Vagina (tissue), 2 donors: ENCODE measurements at regions not wholly inside any gene's neighbourhood (a gene's known extent, or its start where the extent isn't known, plus 50 kb on each side); places are given as distances from the start of the nearest gene placed in this dataset.

Experiments used
- DNase-seq, 2 donors: peaks; one replicate each; pipeline ENCODE4 v3.0.0-alpha.2; 2017; ENCODE audit errors: extremely low spot score in 2 of 2
- H3K27ac ChIP-seq: fragments of 200-600 bp; sonication (generic); one replicate; pipeline ENCODE4 v1.5.1; 2019
- H3K27me3 ChIP-seq: fragments of 200-600 bp; sonication (generic); one replicate; pipeline ENCODE4 v1.5.1; 2019
- H3K36me3 ChIP-seq, 2 donors: fragments of 200-600 bp; sonication (generic); one replicate each; pipeline ENCODE4 v1.5.1; 2017 to 2019
- H3K4me1 ChIP-seq: fragments of 200-600 bp; sonication (generic); one replicate; pipeline ENCODE4 v1.5.1; 2019
- H3K4me3 ChIP-seq, 2 donors: fragments of 200-600 bp; sonication (generic); 1 replicate in 1 of 2; 2 replicates in 1 of 2; pipeline ENCODE4 v1.5.1; 2016 to 2019
- H3K9me3 ChIP-seq: fragments of 200-600 bp; sonication (generic); one replicate; pipeline ENCODE4 v1.5.1; 2019
- CTCF ChIP-seq, 3 experiments: fragments of 450-650 bp in 2 of 3; fragments of 200-600 bp in 1 of 3; sonication (generic) in 1 of 3; IDR thresholded peaks; one replicate each; pipeline ENCODE4 v1.5.1; 2017 to 2019; ENCODE audit warnings: antibody characterized with exemption in 3 of 3, mild to moderate bottlenecking in 2 of 3, moderate library complexity in 2 of 3
- POLR2A ChIP-seq, 2 donors: fragments of 450-650 bp; IDR thresholded peaks; one replicate each; pipeline ENCODE4 v1.6.1; 2017; ENCODE audit warnings: antibody characterized with exemption in 2 of 2, mild to moderate bottlenecking in 2 of 2, moderate library complexity in 2 of 2
- POLR2AphosphoS5 ChIP-seq, 2 donors: sonication (generic); formaldehyde crosslinking; IDR thresholded peaks; one replicate each; pipeline ENCODE4 v1.9.0; 2017; ENCODE audit warnings: antibody characterized with exemption in 2 of 2, mild to moderate bottlenecking in 2 of 2, low read depth in 1 of 2; ENCODE audit not compliant: insufficient read depth in 1 of 2
- intact Hi-C: fragments of 100-400 bp; cut with DNase I; formaldehyde crosslinking; loops from one replicate; pipeline ENCODE4 v1.15.1; 2023

DNA sequence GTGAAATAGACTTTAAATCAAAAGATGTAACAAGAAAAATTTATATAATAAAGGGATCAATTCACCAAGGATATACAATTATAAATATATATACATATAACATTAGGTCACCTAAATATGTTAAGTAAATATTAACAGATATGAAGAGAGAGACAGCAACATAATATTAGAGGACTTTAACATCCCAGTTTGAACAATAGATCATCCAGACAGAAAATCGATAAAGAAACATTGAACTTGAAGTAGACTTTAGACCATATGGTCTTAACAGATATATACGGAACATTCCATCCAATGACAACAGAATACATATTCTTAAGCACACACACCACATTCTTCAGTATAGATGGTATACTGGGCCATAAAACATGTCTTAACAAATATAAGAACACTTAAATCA is 649.6 kb upstream of the SETBP1 start:
- Histone ChIP-seq H3K27ac (no peak overlapping the region), H3K27me3 (no peaks in the 10 kb centered on the region), H3K36me3 (no peaks in the 10 kb centered on the region), H3K4me1 (no peaks in the 10 kb centered on the region), H3K4me3 (no peak overlapping the region), H3K9me3 (no peaks in the 10 kb centered on the region)
- TF ChIP-seq POLR2A (IDR thresholded peaks at IDR 0.05) (no peak), POLR2AphosphoS5 (IDR thresholded peaks at IDR 0.05; ENCODE audit: insufficient read depth in 1 of 2, low read depth in 1 of 2) (no peak), CTCF (IDR thresholded peaks at IDR 0.05) (no peak)
- intact Hi-C loops: no loop called here
- DNase-seq: no peak

GRCh38 chr18:44033144-44033701 is 647.5 kb upstream of the SETBP1 start:
- TF ChIP-seq CTCF (IDR thresholded peaks at IDR 0.05): no peak
- no peak for TF ChIP-seq POLR2AphosphoS5 (IDR thresholded peaks at IDR 0.05; ENCODE audit: insufficient read depth in 1 of 2, low read depth in 1 of 2)
- no peak for TF ChIP-seq POLR2A (IDR thresholded peaks at IDR 0.05)
- intact Hi-C loops: no loop called here
- Histone ChIP-seq H3K4me1 (no peaks in the 10 kb centered on the region), H3K4me3 (no peak overlapping the region), H3K9me3 (no peaks in the 10 kb centered on the region), H3K27me3 (no peaks in the 10 kb centered on the region), H3K36me3 (no peaks in the 10 kb centered on the region), H3K27ac (no peak overlapping the region)
- DNase-seq: no peak

DNA sequence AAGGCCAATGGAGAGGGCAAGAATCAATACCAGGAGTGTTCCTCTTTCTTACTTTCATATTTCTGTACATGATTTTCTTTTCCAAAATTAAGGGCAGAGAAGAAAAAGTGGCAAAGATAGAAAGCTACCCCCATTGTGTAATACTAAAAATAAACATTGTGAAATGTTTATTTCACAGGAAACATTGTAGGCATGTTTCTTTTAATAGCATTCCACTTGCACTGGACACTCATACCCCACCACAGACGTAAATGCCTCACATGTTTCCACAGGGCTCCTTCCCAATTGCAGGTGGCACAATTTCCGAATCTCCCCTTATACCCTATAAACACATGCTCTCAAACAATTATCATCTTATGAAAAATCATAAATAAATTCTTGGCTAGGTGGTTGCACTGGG is 645.1 kb upstream of the SETBP1 start:
- no peak overlapping the region for H3K4me3 ChIP-seq
- H3K27me3 ChIP-seq: no peaks in the 10 kb centered on the region
- H3K36me3 ChIP-seq: no peaks in the 10 kb centered on the region
- no peaks in the 10 kb centered on the region for H3K4me1 ChIP-seq
- no peak overlapping the region for H3K27ac ChIP-seq
- DNase-seq: no peak
- TF ChIP-seq POLR2AphosphoS5 (IDR thresholded peaks at IDR 0.05; ENCODE audit: insufficient read depth in 1 of 2, low read depth in 1 of 2): no peak
- no peak for TF ChIP-seq CTCF (IDR thresholded peaks at IDR 0.05)
- TF ChIP-seq POLR2A (IDR thresholded peaks at IDR 0.05): no peak
- no peaks in the 10 kb centered on the region for H3K9me3 ChIP-seq
- intact Hi-C loops: no loop called here

DNA sequence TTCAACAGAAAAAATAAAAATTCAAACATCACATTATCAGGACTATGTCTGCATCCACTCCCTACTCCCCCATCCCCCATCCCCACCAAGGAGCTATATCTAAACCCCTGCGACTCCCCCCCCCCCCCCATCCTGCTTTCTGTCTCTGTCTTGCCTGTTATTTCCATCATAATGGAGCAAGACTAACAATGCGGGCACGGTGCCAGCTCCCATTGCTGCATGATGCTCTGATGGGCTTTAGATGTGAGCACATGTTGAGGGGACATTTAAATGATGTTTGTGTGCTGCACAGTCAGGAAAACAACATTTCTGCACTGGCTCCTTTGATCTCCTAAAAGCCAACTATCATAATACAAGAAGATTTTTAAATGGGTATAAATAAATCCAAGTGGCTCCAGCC is 644.2 kb upstream of the SETBP1 start:
- Histone ChIP-seq H3K27ac (no peak overlapping the region), H3K36me3 (no peaks in the 10 kb centered on the region), H3K9me3 (no peaks in the 10 kb centered on the region), H3K4me3 (no peak overlapping the region), H3K4me1 (no peaks in the 10 kb centered on the region), H3K27me3 (no peaks in the 10 kb centered on the region)
- no peak for DNase-seq
- TF ChIP-seq POLR2A (IDR thresholded peaks at IDR 0.05): no peak
- TF ChIP-seq POLR2AphosphoS5 (IDR thresholded peaks at IDR 0.05; ENCODE audit: insufficient read depth in 1 of 2, low read depth in 1 of 2): no peak
- no peak for TF ChIP-seq CTCF (IDR thresholded peaks at IDR 0.05)
- intact Hi-C loops: no loop called here

DNA sequence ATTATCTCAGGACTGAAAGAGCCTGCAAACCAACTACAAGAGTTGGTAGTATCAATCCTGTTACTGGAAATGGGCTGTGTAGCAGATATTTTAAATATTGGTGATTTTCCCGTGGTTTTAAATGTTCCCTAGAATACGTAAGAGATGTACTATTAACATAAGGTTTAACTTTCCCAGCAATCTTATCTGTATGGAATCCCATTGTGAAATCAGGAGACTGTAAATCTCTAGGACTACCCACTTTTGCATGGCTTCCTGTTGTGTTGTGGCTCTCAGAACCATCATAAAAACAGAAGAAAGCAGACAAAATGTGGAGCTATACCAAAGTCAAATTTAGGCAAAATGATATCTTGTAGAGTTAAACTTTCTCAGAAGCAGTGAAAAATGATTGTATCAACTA is 641.5 kb upstream of the SETBP1 start:
- Histone ChIP-seq H3K36me3 (no peaks in the 10 kb centered on the region), H3K27ac (no peak overlapping the region), H3K27me3 (no peaks in the 10 kb centered on the region), H3K4me1 (no peaks in the 10 kb centered on the region), H3K4me3 (no peak overlapping the region), H3K9me3 (no peaks in the 10 kb centered on the region)
- intact Hi-C loops: no loop called here
- no peak for DNase-seq
- TF ChIP-seq CTCF (IDR thresholded peaks at IDR 0.05) (no peak), POLR2AphosphoS5 (IDR thresholded peaks at IDR 0.05; ENCODE audit: insufficient read depth in 1 of 2, low read depth in 1 of 2) (no peak), POLR2A (IDR thresholded peaks at IDR 0.05) (no peak)
